ENCODE measurements at regions not wholly inside any gene's neighbourhood (a gene's known extent, or its start where the extent isn't known, plus 50 kb on each side); places are given as distances from the start of the nearest gene placed in this dataset.

- TF ChIP-seq CREB5 (CRISPR knock-in tag; IDR thresholded peaks at IDR 0.05; ENCODE audit: low read depth) (no peak), SNAI2 (CRISPR knock-in tag; IDR thresholded peaks at IDR 0.05) (no peak), ARNTL (CRISPR knock-in tag; IDR thresholded peaks at IDR 0.05; ENCODE audit: borderline replicate concordance, low read depth) (no peak), RARB (CRISPR knock-in tag; IDR thresholded peaks at IDR 0.05) (no peak), ZNF565 (CRISPR knock-in tag; conservative IDR thresholded peaks at IDR 0.05; ENCODE audit: low read depth) (no peak), ZFP3 (CRISPR knock-in tag; IDR thresholded peaks at IDR 0.05) (no peak), ZFP30 (CRISPR knock-in tag; IDR thresholded peaks at IDR 0.05) (no peak), GLIS3 (CRISPR knock-in tag; IDR thresholded peaks at IDR 0.05) (no peak), TCF4 (CRISPR knock-in tag; IDR thresholded peaks at IDR 0.05; ENCODE audit: borderline replicate concordance) (no peak), ESRRG (CRISPR knock-in tag; IDR thresholded peaks at IDR 0.05) (no peak)
- TF ChIP-seq, protein P1, sequence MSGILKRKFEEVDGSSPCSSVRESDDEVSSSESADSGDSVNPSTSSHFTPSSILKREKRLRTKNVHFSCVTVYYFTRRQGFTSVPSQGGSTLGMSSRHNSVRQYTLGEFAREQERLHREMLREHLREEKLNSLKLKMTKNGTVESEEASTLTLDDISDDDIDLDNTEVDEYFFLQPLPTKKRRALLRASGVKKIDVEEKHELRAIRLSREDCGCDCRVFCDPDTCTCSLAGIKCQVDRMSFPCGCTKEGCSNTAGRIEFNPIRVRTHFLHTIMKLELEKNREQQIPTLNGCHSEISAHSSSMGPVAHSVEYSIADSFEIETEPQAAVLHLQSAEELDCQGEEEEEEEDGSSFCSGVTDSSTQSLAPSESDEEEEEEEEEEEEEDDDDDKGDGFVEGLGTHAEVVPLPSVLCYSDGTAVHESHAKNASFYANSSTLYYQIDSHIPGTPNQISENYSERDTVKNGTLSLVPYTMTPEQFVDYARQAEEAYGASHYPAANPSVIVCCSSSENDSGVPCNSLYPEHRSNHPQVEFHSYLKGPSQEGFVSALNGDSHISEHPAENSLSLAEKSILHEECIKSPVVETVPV (CRISPR knock-in tag; IDR thresholded peaks at IDR 0.05) = no peak
Measured at GRCh38 chr12:69007101-69007854, 74.3 kb upstream of the CPM start.
